HepG2 (cell line): ENCODE measurements at regions not wholly inside any gene's neighbourhood (a gene's known extent, or its start where the extent isn't known, plus 50 kb on each side); places are given as distances from the start of the nearest gene placed in this dataset.

ENCODE experiments used
- CTCF ChIP-seq: sonication (generic); formaldehyde crosslinking; IDR thresholded peaks from 2 replicates; pipeline ENCODE4 v1.5.0; 2020; ENCODE audit warnings: mild to moderate bottlenecking, missing genetic modification reagents, moderate library complexity
- EZH2 ChIP-seq: conservative IDR thresholded peaks from 2 replicates; pipeline ENCODE4 v1.6.1; 2012; ENCODE audit warnings: mild to moderate bottlenecking, low read depth, low read length, moderate library complexity
- PHF21A ChIP-seq: sonication (generic); formaldehyde crosslinking; IDR thresholded peaks from 2 replicates; pipeline ENCODE4 v1.5.0; 2020; ENCODE audit warnings: mild to moderate bottlenecking, missing genetic modification reagents
- RAD51 ChIP-seq: fragments of 450-650 bp; IDR thresholded peaks from 2 replicates; pipeline ENCODE4 v1.6.1; 2016; ENCODE audit warnings: borderline replicate concordance
- RFX5 ChIP-seq: IDR thresholded peaks from 2 replicates; pipeline ENCODE4 v1.6.1; 2011; ENCODE audit warnings: low read depth, low read length, improper control_type of control experiment
- ZBTB33 ChIP-seq: sonication (generic); formaldehyde crosslinking; IDR thresholded peaks from 2 replicates; pipeline ENCODE4 v1.4.0; 2020; ENCODE audit warnings: missing genetic modification reagents
- ZNF142 ChIP-seq: sonication (generic); formaldehyde crosslinking; IDR thresholded peaks from 2 replicates; pipeline ENCODE4 v1.4.0; 2020; ENCODE audit warnings: missing genetic modification reagents
- ZZZ3 ChIP-seq: sonication (generic); formaldehyde crosslinking; IDR thresholded peaks from 2 replicates; pipeline ENCODE4 v1.4.0; 2020; ENCODE audit warnings: missing genetic modification reagents, mild to moderate bottlenecking, borderline replicate concordance

- TF ChIP-seq ZZZ3 (CRISPR knock-in tag) (no peak), PHF21A (CRISPR knock-in tag) (no peak), ZNF142 (CRISPR knock-in tag) (no peak), EZH2 (no peak), RAD51 (no peak), ZBTB33 (CRISPR knock-in tag) (no peak), CTCF (CRISPR knock-in tag) (no peak), RFX5 (no peak)
Measured at GRCh38 chr5:97434021-97434420, 251.0 kb upstream of the RIOK2 start.
